ENCODE measurements at regions not wholly inside any gene's neighbourhood (a gene's known extent, or its start where the extent isn't known, plus 50 kb on each side); places are given as distances from the start of the nearest gene placed in this dataset.

DNA sequence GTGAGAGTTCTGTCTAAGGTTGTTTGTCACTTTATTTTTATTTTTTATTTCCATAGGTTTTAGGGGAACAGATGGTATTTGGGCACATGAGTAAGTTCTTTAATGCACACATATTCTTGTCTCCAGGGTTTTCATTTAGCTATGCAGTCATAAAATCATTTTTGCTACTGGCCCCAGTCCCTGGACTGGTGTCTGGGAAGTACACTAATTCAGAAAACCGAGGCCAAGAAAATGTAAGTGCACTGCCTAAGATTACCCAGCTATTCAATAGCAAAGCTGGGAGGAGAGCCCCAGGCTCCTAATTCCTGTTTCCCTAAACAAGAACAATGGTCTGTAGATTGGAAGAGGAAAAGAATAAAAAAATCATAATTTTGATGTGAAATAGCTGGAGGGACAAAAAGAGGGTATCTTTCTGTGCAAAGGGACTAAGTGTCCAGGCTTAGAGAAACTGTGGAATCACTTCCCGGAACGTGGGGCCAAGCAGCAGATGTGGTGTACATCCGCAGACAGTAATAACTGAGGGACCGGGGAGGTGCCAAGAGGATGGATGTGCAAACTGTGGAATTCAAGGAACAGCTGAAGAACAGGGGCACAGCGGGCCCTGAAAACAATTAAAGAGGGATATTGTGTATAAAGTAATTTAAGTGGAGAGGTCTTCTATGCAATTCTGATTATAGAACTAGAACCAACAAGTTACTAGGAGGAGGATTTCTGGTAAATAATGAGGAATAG is 236.3 kb downstream of the ACKR3 start:
- Mint-ChIP-seq H3K27me3 (peaks cover 9% of the 10 kb centered on the region), H3K4me1 (no peaks in the 10 kb centered on the region), H3K36me3 (no peaks in the 10 kb centered on the region), H3K4me3 (no peak overlapping the region), H3K9me3 (peaks cover 0 to 33% (median 7%) of the 10 kb centered on the region in 7 donors), H3K27ac (no peak overlapping the region)
- Histone ChIP-seq H3K27me3 (ENCODE audit: control insufficient read depth, insufficient read depth, low read length) (no peaks in the 10 kb centered on the region), H3K4me3 (ENCODE audit: low read depth, low read length) (no peak overlapping the region), H3K9me3 (ENCODE audit: control insufficient read depth in 2 of 2, low read length in 2 of 2) (peaks cover 3 to 15% of the 10 kb centered on the region in 2 experiments), H3K4me1 (ENCODE audit: control insufficient read depth, insufficient read depth, low read length, poor library complexity, severe bottlenecking) (no peaks in the 10 kb centered on the region), H3K36me3 (ENCODE audit: control insufficient read depth, insufficient read depth, low read length) (no peaks in the 10 kb centered on the region), H3K27ac (ENCODE audit: insufficient read depth, low read length, poor library complexity, severe bottlenecking) (no peak overlapping the region)
- DNase-seq: no peak
- no peak for ATAC-seq (ENCODE audit: low read depth in 2 of 2)

DNA sequence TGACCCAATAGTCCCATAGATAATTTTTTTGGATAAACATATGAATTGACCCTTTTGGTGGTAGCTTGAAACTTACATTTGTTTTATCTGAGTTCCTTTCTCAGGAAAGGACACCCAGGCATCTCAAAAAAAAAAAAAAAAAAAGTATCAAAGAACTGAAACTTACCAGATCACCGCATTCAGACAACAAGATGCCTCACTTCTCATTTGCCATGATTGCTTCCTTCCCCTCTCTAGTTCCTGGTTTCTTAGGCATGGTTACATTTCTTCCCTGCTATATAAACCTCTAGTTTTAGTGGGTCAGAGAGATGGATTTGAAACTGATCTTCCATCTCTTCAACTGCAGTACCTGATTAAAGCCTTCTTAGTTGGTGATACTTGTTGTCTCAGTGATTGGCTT is 240.1 kb downstream of the ACKR3 start:
- Mint-ChIP-seq H3K27me3 (peaks cover 8% of the 10 kb centered on the region), H3K27ac (no peak overlapping the region), H3K4me3 (no peak overlapping the region), H3K9me3 (peaks cover 0 to 33% (median 7%) of the 10 kb centered on the region in 7 donors), H3K36me3 (no peaks in the 10 kb centered on the region), H3K4me1 (no peaks in the 10 kb centered on the region)
- no peak overlapping the region for H3K27ac ChIP-seq (ENCODE audit: insufficient read depth, low read length, poor library complexity, severe bottlenecking)
- no peaks in the 10 kb centered on the region for H3K27me3 ChIP-seq (ENCODE audit: control insufficient read depth, insufficient read depth, low read length)
- DNase-seq (no peak), ATAC-seq (ENCODE audit: low read depth in 2 of 2) (no peak)
- H3K36me3 ChIP-seq (ENCODE audit: control insufficient read depth, insufficient read depth, low read length): no peaks in the 10 kb centered on the region
- H3K9me3 ChIP-seq (ENCODE audit: control insufficient read depth in 2 of 2, low read length in 2 of 2): peaks cover 3 to 15% of the 10 kb centered on the region in 2 experiments
- H3K4me3 ChIP-seq (ENCODE audit: low read depth, low read length): no peak overlapping the region
- no peaks in the 10 kb centered on the region for H3K4me1 ChIP-seq (ENCODE audit: control insufficient read depth, insufficient read depth, low read length, poor library complexity, severe bottlenecking)

DNA sequence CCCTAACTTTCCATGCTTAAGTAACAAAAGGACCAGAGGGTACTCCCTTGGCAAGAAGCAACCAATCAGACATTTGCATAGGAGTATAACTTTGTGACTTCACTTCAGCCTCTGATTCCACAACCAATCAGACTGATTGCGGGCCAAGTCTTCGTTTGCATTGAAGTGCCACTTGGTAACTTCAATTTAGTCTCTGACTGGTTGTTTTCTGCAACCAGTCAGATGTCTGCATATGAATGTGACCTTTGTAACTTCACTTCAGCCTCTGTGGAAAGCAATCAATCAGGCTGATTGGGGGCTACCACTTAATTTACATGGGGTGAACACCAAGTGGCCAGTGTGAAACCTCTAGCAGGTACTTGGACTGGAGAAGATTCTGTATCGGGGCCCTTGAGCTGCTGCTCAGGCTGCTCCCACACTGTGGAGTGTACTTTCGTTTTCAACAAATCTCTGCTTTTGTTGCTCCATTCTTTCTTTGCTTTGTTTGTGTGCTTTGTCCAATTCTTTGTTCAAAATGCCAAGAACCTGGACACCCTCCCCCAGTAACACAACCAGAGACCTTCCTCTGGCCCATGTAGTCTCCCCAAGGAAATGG is 241.5 kb downstream of the ACKR3 start:
- DNase-seq: no peak
- H3K4me1 Mint-ChIP-seq: no peaks in the 10 kb centered on the region
- no peak overlapping the region for H3K4me3 ChIP-seq (ENCODE audit: low read depth, low read length)

DNA sequence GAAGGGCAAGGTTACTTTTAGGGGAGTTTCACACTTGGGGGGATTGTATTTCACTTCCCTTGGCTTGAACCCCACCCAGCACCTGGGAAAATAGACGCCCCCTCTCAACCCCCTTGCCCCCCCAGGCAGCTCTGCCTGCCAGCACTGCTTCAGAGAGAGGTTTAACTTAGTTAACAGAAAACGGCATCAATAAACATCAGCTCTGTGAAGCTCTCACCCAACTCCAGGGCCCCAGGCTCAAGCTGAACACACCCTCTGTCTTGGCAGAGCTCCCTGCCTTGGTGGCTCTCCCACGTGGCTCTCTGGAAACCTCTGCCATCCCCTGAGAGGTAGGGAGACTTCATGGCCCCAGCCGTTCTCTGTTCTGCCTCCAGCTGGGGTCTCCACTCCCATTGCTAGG is 244.1 kb downstream of the ACKR3 start:
- ATAC-seq (ENCODE audit: low read depth in 2 of 2): no peak
- Mint-ChIP-seq H3K4me1 (no peaks in the 10 kb centered on the region), H3K4me3 (no peak overlapping the region)

More for the DNA sequence above, 241.5 kb downstream of the ACKR3 start:
- H3K9me3 Mint-ChIP-seq: peaks cover 0 to 30% (median 7%) of the 10 kb centered on the region in 7 donors
- H3K4me3 Mint-ChIP-seq: no peak overlapping the region
- H3K27me3 ChIP-seq (ENCODE audit: control insufficient read depth, insufficient read depth, low read length): no peaks in the 10 kb centered on the region
- no peaks in the 10 kb centered on the region for H3K4me1 ChIP-seq (ENCODE audit: control insufficient read depth, insufficient read depth, low read length, poor library complexity, severe bottlenecking)
- H3K27ac Mint-ChIP-seq: no peak overlapping the region
- H3K27me3 Mint-ChIP-seq: peaks cover 4% of the 10 kb centered on the region
- no peaks in the 10 kb centered on the region for H3K36me3 Mint-ChIP-seq
- ATAC-seq (ENCODE audit: low read depth in 2 of 2): no peak
- H3K9me3 ChIP-seq (ENCODE audit: control insufficient read depth in 2 of 2, low read length in 2 of 2): peaks cover 3 to 15% of the 10 kb centered on the region in 2 experiments
- H3K27ac ChIP-seq (ENCODE audit: insufficient read depth, low read length, poor library complexity, severe bottlenecking): no peak overlapping the region
- H3K36me3 ChIP-seq (ENCODE audit: control insufficient read depth, insufficient read depth, low read length): no peaks in the 10 kb centered on the region

DNA sequence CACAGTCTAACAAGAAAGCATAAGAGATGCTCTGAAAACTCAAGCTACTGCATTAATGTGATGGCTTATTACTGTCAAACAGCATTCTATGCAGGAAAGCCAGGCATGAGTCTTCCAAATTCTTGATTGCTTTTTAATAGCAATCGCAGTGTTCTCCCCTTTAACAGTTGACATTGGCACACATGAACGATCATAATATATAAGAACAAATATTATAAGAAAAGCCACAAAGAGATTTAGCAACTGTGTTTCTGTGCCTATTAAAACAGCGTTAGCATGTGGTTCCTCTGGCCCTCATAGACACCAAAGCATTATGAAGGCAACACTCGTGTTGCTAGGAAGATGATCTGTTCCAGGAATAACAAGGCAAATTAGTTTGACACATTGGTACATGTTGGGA is 245.0 kb downstream of the ACKR3 start:
- Histone ChIP-seq H3K4me1 (ENCODE audit: control insufficient read depth, insufficient read depth, low read length, poor library complexity, severe bottlenecking) (no peaks in the 10 kb centered on the region), H3K36me3 (ENCODE audit: control insufficient read depth, insufficient read depth, low read length) (no peaks in the 10 kb centered on the region), H3K27ac (ENCODE audit: insufficient read depth, low read length, poor library complexity, severe bottlenecking) (no peak overlapping the region), H3K4me3 (ENCODE audit: low read depth, low read length) (no peak overlapping the region), H3K27me3 (ENCODE audit: control insufficient read depth, insufficient read depth, low read length) (no peaks in the 10 kb centered on the region), H3K9me3 (ENCODE audit: control insufficient read depth in 2 of 2, low read length in 2 of 2) (peaks cover 0 to under 1% of the 10 kb centered on the region in 2 experiments)
- no peak for ATAC-seq (ENCODE audit: low read depth in 2 of 2)
- Mint-ChIP-seq H3K36me3 (no peaks in the 10 kb centered on the region), H3K27me3 (no peaks in the 10 kb centered on the region), H3K4me3 (no peak overlapping the region), H3K9me3 (peaks cover 0 to 13% (median 0%) of the 10 kb centered on the region in 7 donors), H3K4me1 (no peaks in the 10 kb centered on the region), H3K27ac (no peak overlapping the region)
- no peak for DNase-seq

More for the DNA sequence above, 244.1 kb downstream of the ACKR3 start:
- Histone ChIP-seq H3K27ac (ENCODE audit: insufficient read depth, low read length, poor library complexity, severe bottlenecking) (no peak overlapping the region), H3K4me1 (ENCODE audit: control insufficient read depth, insufficient read depth, low read length, poor library complexity, severe bottlenecking) (no peaks in the 10 kb centered on the region), H3K4me3 (ENCODE audit: low read depth, low read length) (no peak overlapping the region), H3K36me3 (ENCODE audit: control insufficient read depth, insufficient read depth, low read length) (no peaks in the 10 kb centered on the region), H3K9me3 (ENCODE audit: control insufficient read depth in 2 of 2, low read length in 2 of 2) (peaks cover 0 to 9% of the 10 kb centered on the region in 2 experiments), H3K27me3 (ENCODE audit: control insufficient read depth, insufficient read depth, low read length) (no peaks in the 10 kb centered on the region)
- Mint-ChIP-seq H3K27me3 (no peaks in the 10 kb centered on the region), H3K9me3 (peaks cover 0 to 21% (median 4%) of the 10 kb centered on the region in 7 donors), H3K36me3 (no peaks in the 10 kb centered on the region), H3K27ac (no peak overlapping the region)
- DNase-seq: no peak

DNA sequence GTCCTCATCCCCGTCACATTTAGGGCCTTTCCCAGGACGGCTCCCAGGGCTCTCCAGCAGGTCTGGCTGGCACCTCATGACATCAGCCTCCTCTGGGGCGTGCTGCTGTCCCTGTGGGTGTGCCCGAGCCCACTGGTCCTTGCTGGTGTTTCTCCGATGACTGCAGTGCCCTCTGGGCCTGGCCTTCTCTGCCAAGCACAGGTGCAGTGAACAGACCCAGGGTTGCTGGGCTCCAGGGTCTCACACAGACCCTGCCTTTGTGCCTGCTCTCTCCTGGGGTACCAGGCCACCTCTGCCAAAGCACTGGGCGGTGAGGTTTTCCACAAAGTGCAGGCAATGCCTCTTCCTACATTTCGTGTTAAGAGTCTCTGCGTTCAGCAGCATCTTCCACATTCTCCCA is 246.1 kb downstream of the ACKR3 start:
- no peaks in the 10 kb centered on the region for H3K27me3 ChIP-seq (ENCODE audit: control insufficient read depth, insufficient read depth, low read length)
- peaks cover 0 to 2% (median 0%) of the 10 kb centered on the region in 7 donors for H3K9me3 Mint-ChIP-seq
- H3K9me3 ChIP-seq (ENCODE audit: control insufficient read depth in 2 of 2, low read length in 2 of 2): no peaks in the 10 kb centered on the region
- H3K27me3 Mint-ChIP-seq: peaks cover under 1% of the 10 kb centered on the region
- no peaks in the 10 kb centered on the region for H3K36me3 ChIP-seq (ENCODE audit: control insufficient read depth, insufficient read depth, low read length)
- H3K4me3 ChIP-seq (ENCODE audit: low read depth, low read length): no peak overlapping the region
- no peak overlapping the region for H3K27ac ChIP-seq (ENCODE audit: insufficient read depth, low read length, poor library complexity, severe bottlenecking)
- peak overlapping the region in 1 of 3 donors; percentile 69 for H3K27ac Mint-ChIP-seq
- no peak overlapping the region for H3K4me3 Mint-ChIP-seq
- ATAC-seq (ENCODE audit: low read depth in 2 of 2): no peak
- H3K4me1 Mint-ChIP-seq: no peaks in the 10 kb centered on the region
- no peaks in the 10 kb centered on the region for H3K36me3 Mint-ChIP-seq
- DNase-seq: no peak
- no peaks in the 10 kb centered on the region for H3K4me1 ChIP-seq (ENCODE audit: control insufficient read depth, insufficient read depth, low read length, poor library complexity, severe bottlenecking)

DNA sequence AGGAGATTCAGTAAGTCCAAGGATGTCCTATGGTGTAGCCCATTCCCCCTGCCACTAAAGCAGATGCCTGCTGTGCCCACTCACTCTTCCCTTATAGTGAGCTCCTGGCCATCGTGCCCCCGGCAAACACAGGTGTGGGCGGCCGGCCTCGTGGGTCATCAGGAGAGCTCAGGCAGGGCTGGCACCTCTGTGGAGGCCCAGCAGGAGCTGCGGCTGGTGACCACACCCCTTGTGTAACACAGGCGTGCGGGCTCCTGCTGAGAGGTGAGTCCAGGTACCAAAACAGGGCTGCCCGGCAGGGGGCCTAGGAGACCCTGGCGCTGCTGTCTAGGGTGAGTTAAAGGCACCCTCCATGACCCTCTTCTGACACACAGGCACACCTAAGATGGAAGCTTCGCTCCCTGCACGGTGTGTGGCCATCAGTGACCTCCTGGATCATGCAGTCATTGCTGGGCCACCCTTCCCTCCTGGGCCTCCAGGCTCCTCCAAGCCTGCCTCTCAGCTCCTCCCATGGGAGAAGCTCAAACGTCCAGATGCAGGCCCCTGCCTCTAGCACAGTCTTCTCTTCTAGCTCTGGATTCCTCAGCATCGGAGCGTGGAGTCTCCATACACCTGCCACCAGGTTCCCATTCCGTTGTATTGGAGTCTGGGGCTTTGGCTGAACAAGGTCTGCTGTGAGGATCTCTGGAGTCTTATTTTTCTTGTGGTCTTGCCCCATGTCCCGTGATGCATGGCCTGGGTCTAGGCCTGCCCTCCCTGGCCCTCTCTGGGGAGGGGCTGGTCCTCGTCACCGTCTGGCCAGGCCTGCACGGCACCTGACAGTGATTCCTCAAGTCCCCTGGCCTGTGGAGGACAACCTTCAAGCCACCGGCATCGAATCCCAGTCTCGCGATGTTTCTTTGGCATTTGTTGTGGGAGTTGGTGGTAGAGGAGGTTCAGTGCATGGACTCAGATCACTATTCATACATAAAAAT is 246.9 kb downstream of the ACKR3 start:
- no peaks in the 10 kb centered on the region for H3K4me1 Mint-ChIP-seq
- no peak overlapping the region for H3K4me3 Mint-ChIP-seq
- Histone ChIP-seq H3K36me3 (ENCODE audit: control insufficient read depth, insufficient read depth, low read length) (no peaks in the 10 kb centered on the region), H3K4me3 (ENCODE audit: low read depth, low read length) (no peak overlapping the region), H3K4me1 (ENCODE audit: control insufficient read depth, insufficient read depth, low read length, poor library complexity, severe bottlenecking) (no peaks in the 10 kb centered on the region), H3K27ac (ENCODE audit: insufficient read depth, low read length, poor library complexity, severe bottlenecking) (no peak overlapping the region), H3K9me3 (ENCODE audit: control insufficient read depth in 2 of 2, low read length in 2 of 2) (no peaks in the 10 kb centered on the region), H3K27me3 (ENCODE audit: control insufficient read depth, insufficient read depth, low read length) (no peaks in the 10 kb centered on the region)
- ATAC-seq (ENCODE audit: low read depth in 2 of 2) (no peak), DNase-seq (no peak)
- peaks cover 4% of the 10 kb centered on the region for H3K27me3 Mint-ChIP-seq
- no peaks in the 10 kb centered on the region for H3K9me3 Mint-ChIP-seq
- H3K27ac Mint-ChIP-seq: peak overlapping the region in 1 of 3 donors; percentile 69
- no peaks in the 10 kb centered on the region for H3K36me3 Mint-ChIP-seq

Measured in CD4-positive, CD25-positive, alpha-beta regulatory T cell (primary cell).